ENCODE measurements at regions not wholly inside any gene's neighbourhood (a gene's known extent, or its start where the extent isn't known, plus 50 kb on each side); places are given as distances from the start of the nearest gene placed in this dataset.
"Not testable (repeated sequence)": the region's sequence is repeated elsewhere in the genome, so short reads cannot be mapped to it uniquely, and the experiment has no call there.

DNA sequence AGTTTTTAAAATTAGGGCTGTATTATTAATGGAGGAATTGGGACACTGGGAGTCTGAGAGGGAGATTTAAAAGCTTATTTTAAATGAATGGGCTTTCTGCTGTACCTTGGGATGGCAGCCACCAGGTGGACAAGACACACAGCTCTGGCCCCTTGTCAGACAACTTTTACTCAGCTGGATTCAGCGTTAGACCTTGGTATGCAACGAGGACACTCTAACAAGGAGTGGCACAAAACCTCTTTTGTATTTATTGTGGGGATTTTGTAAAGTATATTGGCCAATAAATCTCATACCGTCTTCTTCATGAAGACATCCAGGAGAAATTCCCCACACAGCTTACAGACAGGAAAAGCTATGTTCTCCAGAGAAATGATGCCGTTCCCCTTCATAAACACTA is 105.7 kb downstream of the LCA5 start:
- no peak for DNase-seq (ENCODE audit: low read depth, low spot score)

DNA sequence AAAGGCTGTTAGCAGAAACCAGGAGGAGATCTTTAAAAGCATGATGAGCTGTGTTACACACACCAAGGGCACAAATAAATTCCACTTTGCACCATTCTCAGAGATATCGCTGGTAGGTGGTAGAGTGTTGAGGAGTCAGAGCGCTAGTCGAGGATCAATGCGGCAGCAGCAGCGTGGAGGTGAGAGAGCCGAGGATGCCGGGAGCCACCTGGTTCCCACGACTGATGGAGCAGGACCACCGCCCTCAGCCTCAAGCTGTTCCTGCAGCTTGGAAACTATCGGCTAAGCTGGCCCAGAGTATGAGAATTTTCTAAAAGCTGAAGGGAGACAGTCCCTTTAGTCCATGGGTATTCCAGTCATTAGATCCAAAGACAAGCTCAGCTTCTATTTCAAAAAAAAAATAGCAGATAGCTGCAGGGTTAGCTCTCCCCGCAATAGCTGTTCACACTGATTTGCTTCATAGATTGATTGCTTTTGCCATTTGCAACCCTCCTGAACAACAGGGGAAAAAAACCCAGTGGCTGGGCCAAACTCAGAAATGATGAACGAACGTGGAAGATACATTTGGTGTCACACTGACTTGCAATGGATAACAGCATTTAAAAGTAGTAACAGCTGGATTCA is 106.2 kb downstream of the LCA5 start:
- no peak overlapping the region for H3K27ac ChIP-seq
- no peak for DNase-seq (ENCODE audit: low read depth, low spot score)

More for the DNA sequence above, 105.7 kb downstream of the LCA5 start:
- H3K27ac ChIP-seq = no peak overlapping the region

DNA sequence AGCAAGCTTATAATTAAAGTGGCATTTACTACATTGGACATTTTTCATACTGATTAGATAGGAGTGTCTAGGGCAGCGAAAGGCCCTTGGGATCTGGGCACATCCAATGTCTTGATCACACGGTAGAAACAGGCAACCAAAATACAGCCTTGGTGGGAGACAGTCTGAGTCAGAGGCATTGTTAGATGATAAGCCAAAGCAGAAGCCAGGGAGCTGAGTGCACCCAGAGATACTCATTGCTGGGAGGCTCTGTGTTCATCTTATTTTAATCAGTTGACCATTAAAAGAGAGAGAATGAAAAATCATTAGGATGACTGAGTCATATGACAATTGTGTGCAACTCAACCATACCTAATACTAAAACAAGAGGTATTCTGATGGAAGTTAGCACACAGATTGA is 109.5 kb downstream of the LCA5 start:
- no peak overlapping the region for H3K27ac ChIP-seq
- no peak for DNase-seq (ENCODE audit: low read depth, low spot score)

DNA sequence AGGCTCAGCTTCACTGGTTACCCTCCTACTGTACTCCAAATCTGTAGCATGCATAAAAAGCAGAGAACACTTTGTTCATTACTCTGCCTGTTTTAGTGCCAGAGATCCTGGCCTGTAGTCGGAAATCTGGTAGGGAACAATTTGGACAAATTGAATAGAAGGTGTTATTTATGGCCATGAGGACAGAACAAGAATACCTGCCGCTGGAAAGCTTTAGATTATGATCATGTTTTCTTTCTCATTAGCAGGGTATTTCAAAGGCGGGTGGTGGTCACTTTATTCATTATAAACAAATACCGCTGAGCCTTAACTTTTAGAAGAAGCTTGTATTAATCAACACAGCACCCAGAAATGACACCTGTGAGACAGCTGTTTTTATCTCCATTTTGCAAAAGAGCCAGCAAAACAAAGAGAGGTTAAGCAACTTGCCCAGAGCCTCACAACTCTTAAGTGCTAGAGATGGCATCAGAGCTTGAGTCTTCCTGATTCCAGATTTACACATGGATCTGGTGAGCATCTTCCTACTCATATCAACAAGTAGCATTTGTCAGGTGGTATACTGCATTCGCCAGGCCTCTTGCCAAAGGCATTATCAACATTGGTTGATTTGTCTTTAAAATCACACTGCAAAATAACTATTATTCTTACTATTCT is 110.5 kb downstream of the LCA5 start:
- DNase-seq (ENCODE audit: low read depth, low spot score) = no peak
- no peak overlapping the region for H3K27ac ChIP-seq

DNA sequence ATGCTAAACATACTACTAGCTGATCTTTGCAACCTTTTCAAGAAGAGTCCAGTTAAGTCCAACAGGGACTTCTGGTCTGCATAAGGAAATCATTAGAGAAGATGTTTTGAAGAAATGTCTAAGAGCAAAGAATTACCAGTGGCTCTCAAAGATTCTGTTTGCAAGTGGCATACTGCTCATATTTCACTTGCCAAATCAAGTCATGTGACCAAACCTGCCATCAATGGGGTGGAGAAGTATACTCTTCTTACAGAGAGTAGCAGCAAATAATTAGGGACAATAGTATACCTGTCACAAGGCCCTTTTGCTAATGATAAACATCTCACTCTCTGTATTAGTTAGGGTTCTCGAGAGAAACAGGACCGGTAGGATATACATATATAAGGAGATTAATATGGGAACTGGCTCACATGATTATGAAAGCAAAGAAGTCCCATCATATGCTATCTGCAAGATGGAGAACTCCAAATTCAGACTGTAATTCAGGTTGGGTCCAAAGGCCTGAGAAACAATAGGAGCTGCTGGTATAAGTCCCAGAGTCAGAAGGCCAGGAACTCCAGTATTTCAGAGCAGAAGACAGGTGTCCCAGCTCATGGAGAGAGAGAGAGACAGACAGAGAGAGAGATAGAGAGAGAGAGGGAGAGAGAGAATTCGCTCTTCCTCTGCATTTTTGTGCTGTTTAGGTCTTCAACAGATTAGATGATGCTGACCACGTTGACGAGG is 111.5 kb downstream of the LCA5 start:
- no peak for DNase-seq (ENCODE audit: low read depth, low spot score)
- H3K27ac ChIP-seq = no peak overlapping the region

DNA sequence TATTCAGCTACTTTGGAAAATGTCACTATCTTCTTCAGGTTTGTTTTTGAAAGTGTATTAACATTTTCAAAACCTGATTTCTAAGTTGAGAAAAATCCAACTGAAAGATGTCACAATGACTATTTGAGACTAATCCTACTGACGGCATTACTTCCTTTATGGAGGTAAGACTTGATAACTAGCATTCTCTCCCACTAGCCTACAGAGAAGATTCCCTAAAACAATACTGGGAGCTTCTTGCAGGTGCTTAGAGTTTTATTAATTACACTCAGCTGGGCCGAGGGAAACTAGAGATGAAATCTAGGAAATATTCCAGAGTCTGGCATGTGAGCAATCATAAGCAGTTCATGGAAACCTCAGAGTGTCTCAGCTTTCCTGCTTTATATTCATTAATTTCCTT is 114.0 kb downstream of the LCA5 start:
- DNase-seq (ENCODE audit: low read depth, low spot score) = no peak
- H3K27ac ChIP-seq = no peak overlapping the region

DNA sequence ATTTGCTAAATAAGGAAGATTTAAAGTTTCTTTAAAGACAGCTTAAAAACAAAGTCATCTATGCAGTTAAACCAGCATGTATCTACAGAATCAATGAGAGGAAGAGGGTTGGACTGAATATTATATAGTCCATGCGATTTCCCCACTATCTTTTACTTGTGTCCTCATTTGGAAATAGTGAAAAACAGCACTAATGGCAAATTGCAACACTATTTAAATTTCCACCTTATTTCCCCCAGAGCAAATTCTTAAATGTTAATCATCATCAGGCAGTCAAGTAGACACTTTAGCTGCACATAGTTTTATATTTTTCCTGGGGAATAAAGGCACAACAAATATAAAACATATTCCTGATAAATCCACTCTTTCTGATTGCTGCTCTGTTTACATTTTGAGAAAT is 114.6 kb downstream of the LCA5 start:
- H3K27ac ChIP-seq = no peak overlapping the region
- no peak for DNase-seq (ENCODE audit: low read depth, low spot score)

DNA sequence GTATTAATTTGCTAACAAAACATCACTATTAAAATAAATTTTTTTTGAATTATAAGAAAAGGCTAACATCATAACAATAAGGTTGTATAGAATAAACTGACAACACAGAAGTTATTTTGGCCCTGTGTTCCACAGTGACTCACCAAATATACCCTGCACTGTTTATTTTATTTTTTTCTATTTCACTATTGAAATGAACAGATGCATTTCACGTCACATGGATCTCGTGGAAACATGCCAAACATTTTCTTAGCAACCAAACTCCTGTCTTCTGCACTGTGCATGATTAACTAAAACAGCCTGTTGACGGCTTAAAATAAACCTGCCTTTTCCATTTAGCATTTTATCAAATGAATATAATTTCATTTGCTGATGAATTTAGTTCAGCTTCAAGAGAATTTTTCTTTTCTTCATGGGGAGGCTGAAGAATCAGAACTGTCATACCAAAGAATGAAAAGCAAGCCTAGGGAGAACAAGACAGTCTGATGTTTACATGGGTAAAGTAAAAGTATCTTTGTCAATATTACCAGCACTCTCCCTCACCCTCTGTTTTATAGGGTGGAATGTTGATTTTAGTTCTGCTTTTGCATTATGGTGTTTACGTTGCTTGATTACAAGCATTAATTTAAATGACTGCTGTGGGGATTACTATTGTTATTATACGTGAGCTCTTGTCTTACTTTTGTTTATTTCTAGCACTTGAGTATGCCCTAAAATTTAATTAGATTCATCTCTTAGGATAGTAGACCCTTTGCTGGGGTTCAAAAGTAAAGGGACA is 115.3 kb downstream of the LCA5 start:
- H3K27ac ChIP-seq = no peak overlapping the region
- peak; percentile 52 for DNase-seq (ENCODE audit: low read depth, low spot score)

DNA sequence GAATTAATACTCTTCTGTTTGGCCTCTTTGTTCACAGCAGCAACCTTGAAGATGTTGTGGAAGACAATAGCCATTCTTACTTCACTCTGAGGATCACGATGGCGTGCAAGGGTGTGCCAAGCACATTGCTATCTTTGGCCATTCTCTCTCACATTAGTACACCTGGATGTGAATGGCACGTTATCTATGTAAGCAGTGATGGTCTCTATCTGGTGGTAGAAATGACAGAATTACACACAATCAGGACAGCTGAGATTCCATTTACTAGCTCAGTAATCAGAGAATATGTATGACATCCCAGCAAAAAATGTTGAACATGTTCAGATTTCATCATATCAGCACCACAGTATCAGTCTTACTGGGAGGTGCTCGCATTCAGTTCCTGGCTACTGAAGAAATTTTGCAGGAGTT is 116.2 kb downstream of the LCA5 start:
- H3K27ac ChIP-seq = no peak overlapping the region
- no peak for DNase-seq (ENCODE audit: low read depth, low spot score)

DNA sequence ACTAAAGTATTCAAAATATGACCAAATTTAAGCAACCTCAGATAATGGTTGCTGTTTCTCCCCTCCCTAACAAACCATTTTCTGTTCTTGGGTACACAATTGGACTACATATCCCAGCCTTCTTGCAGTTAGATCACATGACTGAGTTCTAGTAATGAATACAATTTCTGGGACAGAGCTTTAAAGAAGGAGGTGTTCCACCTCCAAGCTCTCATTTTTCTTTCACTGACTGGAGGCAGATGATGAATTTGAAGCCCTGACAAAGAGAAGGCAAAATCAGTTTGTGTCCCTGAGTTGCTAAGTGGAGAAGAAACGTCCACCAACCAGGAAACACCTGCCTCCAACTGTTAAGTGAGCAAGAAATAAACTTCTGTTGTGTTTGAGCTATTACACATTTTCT is 117.2 kb downstream of the LCA5 start:
- no peak for DNase-seq (ENCODE audit: low read depth, low spot score)
- H3K27ac ChIP-seq = no peak overlapping the region

DNA sequence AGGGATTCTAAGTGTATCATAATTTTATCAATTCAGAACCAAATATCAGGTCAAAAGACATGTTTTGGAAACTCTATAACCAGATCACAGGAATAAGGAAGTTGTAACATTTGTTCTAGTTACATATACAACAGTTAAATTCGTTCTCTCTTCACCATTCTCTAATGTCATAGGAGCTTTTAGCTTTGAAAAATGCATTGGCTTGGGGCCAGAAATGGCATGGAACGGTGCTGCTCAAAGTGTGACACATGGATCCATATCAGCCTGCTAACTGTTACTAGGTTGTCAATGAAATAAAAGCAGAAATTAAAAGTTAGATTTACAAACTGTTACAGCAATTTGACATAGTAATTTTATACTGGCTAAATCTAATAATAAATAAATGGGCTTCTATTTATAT is 120.3 kb downstream of the LCA5 start:
- no peak overlapping the region for H3K27ac ChIP-seq
- no peak for DNase-seq (ENCODE audit: low read depth, low spot score)

DNA sequence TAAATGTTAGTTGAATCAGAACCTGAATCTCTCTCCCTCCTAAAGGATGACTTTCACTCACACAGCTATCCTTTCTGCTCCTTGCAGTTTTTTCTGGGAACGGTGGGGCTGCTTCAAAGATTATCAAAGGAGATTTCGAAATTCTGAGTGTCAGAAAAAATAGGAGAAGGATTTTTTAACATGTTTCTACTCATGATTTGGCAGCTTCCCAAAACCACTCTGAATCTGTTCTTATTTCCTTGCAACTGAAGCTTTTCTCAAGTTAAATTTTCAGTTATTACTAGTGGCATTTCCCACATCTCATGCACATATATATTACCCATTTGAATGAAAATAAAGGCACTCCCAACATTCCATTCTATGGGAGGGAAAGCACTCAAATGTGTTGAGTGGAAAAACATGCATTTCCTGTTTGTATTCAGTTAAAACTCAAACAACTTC is 123.6 kb downstream of the LCA5 start:
- DNase-seq (ENCODE audit: low read depth, low spot score) = no peak
- peak overlapping the region; percentile 43 for H3K27ac ChIP-seq

DNA sequence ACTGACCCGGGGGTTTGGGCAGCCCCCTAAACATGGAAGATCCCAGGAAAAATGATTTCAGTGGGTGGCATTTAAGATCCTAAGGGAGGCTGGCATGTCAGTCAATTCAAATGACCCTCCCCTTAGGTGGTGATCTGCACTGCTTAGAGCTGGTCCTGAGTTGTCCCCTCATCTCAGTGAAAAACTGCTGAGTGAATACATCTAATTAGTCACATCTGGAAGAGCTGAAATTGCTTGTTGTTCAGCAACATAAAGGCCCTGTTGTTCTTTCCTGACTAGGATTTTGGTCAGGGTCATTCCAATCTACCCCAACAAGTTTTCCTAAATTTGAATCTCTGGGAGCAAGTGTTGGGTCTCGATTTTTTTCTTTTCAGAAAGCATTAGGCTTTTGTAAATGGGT is 126.4 kb downstream of the LCA5 start:
- DNase-seq (ENCODE audit: low read depth, low spot score) = no peak
- no peak overlapping the region for H3K27ac ChIP-seq

DNA sequence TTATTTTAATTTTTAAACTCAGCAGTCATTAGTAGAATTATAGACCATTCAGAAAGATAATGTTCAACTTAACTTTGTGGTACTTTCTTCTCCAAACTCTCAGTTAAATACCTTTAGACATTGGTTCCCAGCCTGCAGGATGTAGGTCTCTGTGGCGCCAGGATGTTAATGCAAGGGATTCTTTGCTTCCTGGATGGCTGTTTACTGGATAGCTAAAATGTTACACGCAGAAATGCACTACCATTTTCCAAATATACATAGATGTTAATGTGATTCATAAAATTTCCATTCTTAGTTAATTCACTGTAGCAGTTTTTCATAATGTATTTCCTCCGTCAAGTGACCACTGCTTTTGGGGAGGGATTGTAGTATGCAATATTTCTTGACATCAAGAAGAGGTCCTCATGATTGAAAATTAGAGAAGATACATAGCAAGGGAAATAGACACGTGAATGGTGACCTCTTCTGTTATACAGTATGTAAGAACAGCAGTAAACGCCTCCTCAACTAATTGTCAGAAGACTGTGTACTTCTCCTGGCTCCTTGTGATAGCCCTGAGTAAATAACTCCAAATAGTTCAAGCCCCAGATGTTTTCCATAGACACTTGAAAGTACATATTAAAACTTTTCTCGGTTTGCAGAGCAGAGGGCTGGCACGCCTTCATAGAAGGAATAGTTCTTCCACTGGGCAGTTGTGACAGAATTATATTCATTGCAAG is 128.8 kb downstream of the LCA5 start:
- no peak overlapping the region for H3K27ac ChIP-seq
- no peak for DNase-seq (ENCODE audit: low read depth, low spot score)

DNA sequence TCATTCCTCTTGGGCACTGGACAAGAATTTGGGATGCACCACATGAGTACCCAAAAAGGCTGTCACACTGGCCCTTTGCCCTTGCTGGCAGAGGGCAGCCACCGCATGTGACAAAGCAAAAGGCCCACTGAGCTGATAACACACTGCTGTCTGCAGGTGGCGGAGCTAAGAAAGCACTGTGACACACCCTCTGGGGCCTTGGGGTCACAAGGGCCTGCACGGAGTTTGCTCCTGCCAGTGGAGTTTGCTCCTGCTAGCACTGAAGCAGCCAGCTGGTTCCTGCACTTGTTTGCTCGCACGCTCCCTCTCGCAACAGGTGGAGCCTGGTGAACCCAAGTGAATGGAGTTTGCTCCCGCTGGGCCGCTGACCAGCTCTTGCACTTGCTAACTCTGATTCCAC is 132.6 kb downstream of the LCA5 start:
- no peak overlapping the region for H3K27ac ChIP-seq
- DNase-seq (ENCODE audit: low read depth, low spot score) = no peak

DNA sequence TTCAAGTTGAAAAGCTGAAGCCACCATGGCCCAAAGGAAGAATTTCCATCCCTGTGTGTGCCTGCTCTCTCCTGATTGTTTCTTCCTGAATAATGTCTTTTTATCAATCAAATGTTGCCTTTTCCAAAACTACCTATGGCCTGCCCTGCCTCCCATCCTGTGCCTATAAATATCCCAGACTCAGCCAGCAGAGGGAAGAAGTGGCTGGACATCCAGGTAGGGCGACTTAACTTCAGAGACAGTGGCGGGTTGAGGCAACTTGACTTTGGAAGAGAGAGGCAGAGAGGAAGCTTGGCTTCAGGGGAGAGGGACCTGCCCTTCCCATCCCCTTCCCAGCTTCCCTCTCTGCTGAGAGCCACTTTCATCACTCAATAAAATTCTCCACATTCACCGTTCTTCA is 133.0 kb downstream of the LCA5 start:
- H3K27ac ChIP-seq = no peak overlapping the region
- DNase-seq (ENCODE audit: low read depth, low spot score) = no peak

DNA sequence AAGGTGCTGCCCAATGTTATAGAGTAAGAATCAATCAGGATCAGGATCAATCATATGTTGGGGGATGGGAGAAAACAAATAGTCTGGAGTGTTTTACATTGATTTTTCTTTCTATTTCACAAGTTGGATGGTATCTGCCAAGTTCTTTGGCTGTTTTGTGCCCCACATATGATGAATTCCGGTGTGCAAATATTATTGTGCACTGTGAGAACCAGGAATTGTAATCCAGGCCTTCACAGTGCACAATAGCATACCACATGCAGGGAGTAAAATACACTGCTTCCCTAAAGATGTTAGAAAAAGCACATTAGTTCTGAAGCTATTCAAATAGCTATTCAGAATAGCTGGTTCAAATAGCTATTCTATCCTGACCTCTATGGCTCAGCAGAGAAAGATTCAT is 133.7 kb downstream of the LCA5 start:
- no peak for DNase-seq (ENCODE audit: low read depth, low spot score)

DNA sequence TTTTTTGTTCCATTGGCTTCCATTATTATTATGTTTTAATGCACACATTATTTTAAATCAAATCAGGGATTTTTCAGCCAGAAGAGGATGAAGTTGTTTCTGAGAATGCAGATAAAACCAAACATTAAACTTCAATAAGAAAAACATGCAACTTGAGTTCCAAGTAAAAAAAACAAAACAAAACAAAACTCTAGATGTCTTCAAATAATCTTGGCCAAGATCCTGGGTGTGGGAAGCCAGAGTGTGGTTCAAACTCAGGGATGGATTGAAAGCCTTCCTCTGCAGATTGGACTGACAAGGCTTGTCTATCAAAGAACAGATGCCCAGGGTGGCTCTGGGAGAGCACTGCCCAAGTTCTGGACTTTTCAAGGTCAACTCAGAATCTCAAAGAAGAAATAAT is 134.1 kb downstream of the LCA5 start:
- no peak for DNase-seq (ENCODE audit: low read depth, low spot score)

More for the DNA sequence above, 133.7 kb downstream of the LCA5 start:
- no peak overlapping the region for H3K27ac ChIP-seq

DNA sequence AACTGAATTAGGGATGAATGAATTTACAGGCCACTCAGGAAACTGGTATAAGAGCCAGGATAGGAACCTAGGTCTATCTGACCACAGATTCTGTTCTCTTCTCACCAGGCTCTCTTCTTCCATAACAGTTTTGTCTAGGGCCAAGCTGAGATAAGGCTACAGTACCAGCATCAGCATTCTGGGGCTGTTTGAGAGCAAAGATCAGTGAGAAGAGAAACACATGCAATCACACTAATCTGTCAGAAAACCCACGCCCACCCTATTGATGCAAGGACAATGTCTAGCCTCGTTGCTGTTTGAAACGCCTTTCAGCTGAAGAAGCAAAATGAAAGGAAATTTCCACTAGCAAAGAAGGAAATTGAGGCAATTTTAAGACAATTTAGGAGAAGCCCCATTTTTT is 137.7 kb downstream of the LCA5 start:
- H3K27ac ChIP-seq = no peak overlapping the region
- DNase-seq (ENCODE audit: low read depth, low spot score) = no peak

More for the DNA sequence above, 134.1 kb downstream of the LCA5 start:
- H3K27ac ChIP-seq = no peak overlapping the region

DNA sequence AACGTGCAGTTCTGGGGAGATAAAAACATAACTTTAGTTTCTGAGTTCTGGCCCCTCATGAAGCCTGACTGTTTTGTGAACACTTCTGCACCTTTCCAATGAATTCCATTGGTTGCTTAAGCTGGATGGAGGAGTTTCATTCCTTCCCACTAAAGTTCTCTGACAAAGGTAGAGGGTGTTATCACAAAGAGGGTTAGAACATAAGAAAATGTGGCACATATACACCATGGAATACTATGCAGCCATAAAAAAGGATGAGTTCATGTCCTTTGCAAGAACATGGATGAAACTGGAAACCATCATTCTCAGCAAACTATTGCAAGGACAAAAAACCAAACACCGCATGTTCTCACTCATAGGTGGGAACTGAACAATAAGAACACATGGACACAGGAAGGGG is 138.6 kb downstream of the LCA5 start:
- H3K27ac ChIP-seq; DNase-seq (ENCODE audit: low read depth, low spot score): not testable (repeated sequence)

Data from epithelial cell of prostate (primary cell).